Astrocyte (in vitro differentiated cells and primary cell): ENCODE measurements at regions not wholly inside any gene's neighbourhood (a gene's known extent, or its start where the extent isn't known, plus 50 kb on each side); places are given as distances from the start of the nearest gene placed in this dataset.

Experiments
- CTCF ChIP-seq: IDR thresholded peaks from 2 replicates; pipeline ENCODE4 v1.5.1; 2011; ENCODE audit warnings: low read depth, mild to moderate bottlenecking, inconsistent platforms, low read length, moderate library complexity; ENCODE audit not compliant: insufficient read depth
- EZH2 ChIP-seq: IDR thresholded peaks from 2 replicates; pipeline ENCODE4 v1.6.1; 2012; ENCODE audit warnings: mild to moderate bottlenecking, low read length, inconsistent platforms; ENCODE audit not compliant: insufficient read depth

- TF ChIP-seq CTCF (no peak), EZH2 (no peak)
Observed at GRCh38 chr21:41639336-41639735, 127.5 kb downstream of the RIPK4 start.
